ENCODE measurements at regions not wholly inside any gene's neighbourhood (a gene's known extent, or its start where the extent isn't known, plus 50 kb on each side); places are given as distances from the start of the nearest gene placed in this dataset.

DNA sequence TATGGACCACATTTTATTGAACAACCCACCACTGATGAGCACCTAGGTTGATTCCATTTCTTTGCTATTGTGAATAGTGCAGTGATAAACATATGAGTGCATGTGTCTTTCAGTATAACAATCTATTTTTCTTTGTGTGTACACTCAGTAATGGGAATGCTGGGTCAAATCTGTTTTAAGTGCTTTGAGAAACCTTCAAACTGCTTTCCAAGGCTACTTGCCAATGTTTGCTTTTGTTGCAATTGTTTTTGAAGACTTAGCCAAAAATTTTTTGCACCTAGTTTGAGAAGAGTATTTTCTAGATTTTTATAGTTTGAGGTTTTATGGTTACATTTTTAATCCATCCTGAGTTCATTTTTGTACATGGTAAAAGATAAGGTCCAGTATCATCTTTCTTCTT is 587.4 kb upstream of the SETBP1 start:
- TF ChIP-seq, protein P1, sequence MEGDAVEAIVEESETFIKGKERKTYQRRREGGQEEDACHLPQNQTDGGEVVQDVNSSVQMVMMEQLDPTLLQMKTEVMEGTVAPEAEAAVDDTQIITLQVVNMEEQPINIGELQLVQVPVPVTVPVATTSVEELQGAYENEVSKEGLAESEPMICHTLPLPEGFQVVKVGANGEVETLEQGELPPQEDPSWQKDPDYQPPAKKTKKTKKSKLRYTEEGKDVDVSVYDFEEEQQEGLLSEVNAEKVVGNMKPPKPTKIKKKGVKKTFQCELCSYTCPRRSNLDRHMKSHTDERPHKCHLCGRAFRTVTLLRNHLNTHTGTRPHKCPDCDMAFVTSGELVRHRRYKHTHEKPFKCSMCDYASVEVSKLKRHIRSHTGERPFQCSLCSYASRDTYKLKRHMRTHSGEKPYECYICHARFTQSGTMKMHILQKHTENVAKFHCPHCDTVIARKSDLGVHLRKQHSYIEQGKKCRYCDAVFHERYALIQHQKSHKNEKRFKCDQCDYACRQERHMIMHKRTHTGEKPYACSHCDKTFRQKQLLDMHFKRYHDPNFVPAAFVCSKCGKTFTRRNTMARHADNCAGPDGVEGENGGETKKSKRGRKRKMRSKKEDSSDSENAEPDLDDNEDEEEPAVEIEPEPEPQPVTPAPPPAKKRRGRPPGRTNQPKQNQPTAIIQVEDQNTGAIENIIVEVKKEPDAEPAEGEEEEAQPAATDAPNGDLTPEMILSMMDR (IDR thresholded peaks at IDR 0.05), result no peak
- TF ChIP-seq POLR2A (IDR thresholded peaks at IDR 0.05), result no peak

Data from Peyer's patch (tissue), 4 donors.